ENCODE measurements at regions not wholly inside any gene's neighbourhood (a gene's known extent, or its start where the extent isn't known, plus 50 kb on each side); places are given as distances from the start of the nearest gene placed in this dataset.

DNA sequence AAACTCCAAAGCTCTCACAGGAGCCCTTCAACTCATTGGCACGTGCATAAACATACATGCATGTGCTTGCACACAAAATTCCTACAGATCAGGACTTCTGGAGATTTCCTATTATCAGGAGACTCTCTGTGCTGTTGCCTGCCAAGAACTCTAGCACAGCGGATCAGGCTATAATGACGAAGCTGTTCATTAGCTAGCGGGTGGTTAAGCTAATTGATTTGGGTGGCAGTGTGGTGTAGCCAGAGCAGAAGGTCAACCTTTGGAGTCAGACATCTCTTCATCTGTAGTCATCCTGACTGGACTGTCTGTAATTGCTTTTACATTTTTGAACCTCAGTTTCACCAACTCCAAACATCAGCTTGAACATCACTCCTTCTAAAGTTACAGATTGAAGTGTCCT is 69.0 kb downstream of the KIF2B start:
- TF ChIP-seq, protein P1, sequence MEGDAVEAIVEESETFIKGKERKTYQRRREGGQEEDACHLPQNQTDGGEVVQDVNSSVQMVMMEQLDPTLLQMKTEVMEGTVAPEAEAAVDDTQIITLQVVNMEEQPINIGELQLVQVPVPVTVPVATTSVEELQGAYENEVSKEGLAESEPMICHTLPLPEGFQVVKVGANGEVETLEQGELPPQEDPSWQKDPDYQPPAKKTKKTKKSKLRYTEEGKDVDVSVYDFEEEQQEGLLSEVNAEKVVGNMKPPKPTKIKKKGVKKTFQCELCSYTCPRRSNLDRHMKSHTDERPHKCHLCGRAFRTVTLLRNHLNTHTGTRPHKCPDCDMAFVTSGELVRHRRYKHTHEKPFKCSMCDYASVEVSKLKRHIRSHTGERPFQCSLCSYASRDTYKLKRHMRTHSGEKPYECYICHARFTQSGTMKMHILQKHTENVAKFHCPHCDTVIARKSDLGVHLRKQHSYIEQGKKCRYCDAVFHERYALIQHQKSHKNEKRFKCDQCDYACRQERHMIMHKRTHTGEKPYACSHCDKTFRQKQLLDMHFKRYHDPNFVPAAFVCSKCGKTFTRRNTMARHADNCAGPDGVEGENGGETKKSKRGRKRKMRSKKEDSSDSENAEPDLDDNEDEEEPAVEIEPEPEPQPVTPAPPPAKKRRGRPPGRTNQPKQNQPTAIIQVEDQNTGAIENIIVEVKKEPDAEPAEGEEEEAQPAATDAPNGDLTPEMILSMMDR (conservative IDR thresholded peaks at IDR 0.05; ENCODE audit: low read length): no peak
- TF ChIP-seq EZH2phosphoT487 (IDR thresholded peaks at IDR 0.05; ENCODE audit: borderline replicate concordance, low read depth, low read length): no peak
